Neutrophil (primary cell): ENCODE measurements at regions not wholly inside any gene's neighbourhood (a gene's known extent, or its start where the extent isn't known, plus 50 kb on each side); places are given as distances from the start of the nearest gene placed in this dataset.

ENCODE experiments used
- H3K27ac ChIP-seq: fragments of 200-600 bp; sonication (generic); 2 replicates; pipeline ENCODE4 v1.5.1; 2016; ENCODE audit warnings: mild to moderate bottlenecking, moderate library complexity
- H3K27me3 ChIP-seq: fragments of 200-600 bp; sonication (generic); 2 replicates; pipeline ENCODE4 v1.6.0; 2016; ENCODE audit warnings: mild to moderate bottlenecking
- H3K36me3 ChIP-seq: fragments of 200-600 bp; sonication (generic); 2 replicates; pipeline ENCODE4 v1.5.1; 2017
- H3K4me1 ChIP-seq, 2 experiments: fragments of 200-600 bp in 1 of 2; sonication (generic) in 1 of 2; 1 replicate in 1 of 2; 2 replicates in 1 of 2; pipeline versions ENCODE4 v1.5.1 to v1.6.1; 2013 to 2016; ENCODE audit warnings: low read depth in 1 of 2, low read length in 1 of 2, mild to moderate bottlenecking in 1 of 2, moderate library complexity in 1 of 2; ENCODE audit not compliant: control insufficient read depth in 1 of 2, insufficient read depth in 1 of 2
- H3K4me3 ChIP-seq, 2 experiments: fragments of 200-600 bp in 1 of 2; sonication (generic) in 1 of 2; 1 replicate in 1 of 2; 2 replicates in 1 of 2; pipeline ENCODE4 v1.5.1; 2013 to 2016; ENCODE audit warnings: low read depth in 1 of 2, low read length in 1 of 2, mild to moderate bottlenecking in 1 of 2, moderate library complexity in 1 of 2
- H3K9me3 ChIP-seq: fragments of 200-600 bp; sonication (generic); 2 replicates; pipeline ENCODE4 v1.5.1; 2016
- CTCF ChIP-seq: fragments of 200-600 bp; sonication (generic); IDR thresholded peaks from 2 replicates; pipeline ENCODE4 v1.5.1; 2016; ENCODE audit warnings: antibody characterized with exemption

GRCh38 chr6:120302041-120302440 is 952.5 kb upstream of the MAN1A1 start:
- no peaks in the 10 kb centered on the region for H3K36me3 ChIP-seq
- no peak overlapping the region for H3K4me3 ChIP-seq
- TF ChIP-seq CTCF, result no peak
- no peak overlapping the region for H3K27ac ChIP-seq
- H3K9me3 ChIP-seq, result no peaks in the 10 kb centered on the region
- no peaks in the 10 kb centered on the region for H3K4me1 ChIP-seq
- no peaks in the 10 kb centered on the region for H3K27me3 ChIP-seq

GRCh38 chr6:120290964-120291363 is 941.4 kb upstream of the MAN1A1 start:
- Histone ChIP-seq H3K27me3 (no peaks in the 10 kb centered on the region), H3K27ac (no peak overlapping the region), H3K4me1 (no peaks in the 10 kb centered on the region), H3K9me3 (no peaks in the 10 kb centered on the region), H3K4me3 (no peak overlapping the region), H3K36me3 (no peaks in the 10 kb centered on the region)
- TF ChIP-seq CTCF, result no peak

- Histone ChIP-seq H3K4me1 (no peaks in the 10 kb centered on the region), H3K36me3 (no peaks in the 10 kb centered on the region), H3K27me3 (no peaks in the 10 kb centered on the region), H3K4me3 (no peak overlapping the region), H3K9me3 (no peaks in the 10 kb centered on the region), H3K27ac (no peak overlapping the region)
- TF ChIP-seq CTCF, result no peak
Measured at GRCh38 chr6:120282005-120282404, 932.4 kb upstream of the MAN1A1 start.

GRCh38 chr6:120279466-120280167 is 930.1 kb upstream of the MAN1A1 start:
- no peak overlapping the region for H3K27ac ChIP-seq
- no peaks in the 10 kb centered on the region for H3K4me1 ChIP-seq
- TF ChIP-seq CTCF, result no peak
- H3K36me3 ChIP-seq, result no peaks in the 10 kb centered on the region
- H3K27me3 ChIP-seq, result no peaks in the 10 kb centered on the region
- H3K9me3 ChIP-seq, result no peaks in the 10 kb centered on the region
- H3K4me3 ChIP-seq, result no peak overlapping the region

- no peaks in the 10 kb centered on the region for H3K4me1 ChIP-seq
- no peak for TF ChIP-seq CTCF
- H3K9me3 ChIP-seq, result no peaks in the 10 kb centered on the region
Measured at GRCh38 chr6:120278689-120279396, 929.3 kb upstream of the MAN1A1 start.

More at GRCh38 chr6:120278689-120279396, 929.3 kb upstream of the MAN1A1 start:
- H3K27ac ChIP-seq, result no peak overlapping the region
- H3K27me3 ChIP-seq, result no peaks in the 10 kb centered on the region
- H3K36me3 ChIP-seq, result no peaks in the 10 kb centered on the region
- no peak overlapping the region for H3K4me3 ChIP-seq
